ENCODE measurements at regions not wholly inside any gene's neighbourhood (a gene's known extent, or its start where the extent isn't known, plus 50 kb on each side); places are given as distances from the start of the nearest gene placed in this dataset.
"Not testable (repeated sequence)": the region's sequence is repeated elsewhere in the genome, so short reads cannot be mapped to it uniquely, and the experiment has no call there.

- peak; percentile 76 for DNase-seq
These were observed 53.1 kb upstream of the HMCN1 start for GRCh38 chr1:185681034-185681633.

DNA sequence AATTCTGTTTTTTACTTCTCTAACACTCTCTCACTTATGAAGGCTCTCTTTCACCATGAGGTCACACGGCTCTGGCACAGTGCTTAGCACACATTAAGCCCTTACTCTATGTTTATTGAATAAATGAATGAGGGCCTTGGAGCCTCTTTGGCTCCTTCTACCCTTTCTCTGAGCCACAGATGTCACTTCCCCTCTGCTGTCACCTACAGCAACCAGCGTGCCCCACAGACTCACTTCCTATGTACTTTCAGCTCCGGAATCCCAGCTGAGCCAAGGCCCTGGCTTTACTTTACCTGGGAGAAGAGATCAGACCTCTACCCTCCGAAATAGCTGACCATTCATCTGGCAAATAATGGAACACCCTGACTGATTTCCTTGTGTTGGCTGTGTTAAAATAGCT lies 53.7 kb upstream of the HMCN1 start:
- DNase-seq: no peak

- no peak for DNase-seq
These were observed 55.0 kb upstream of the HMCN1 start for GRCh38 chr1:185679220-185679619.

DNA sequence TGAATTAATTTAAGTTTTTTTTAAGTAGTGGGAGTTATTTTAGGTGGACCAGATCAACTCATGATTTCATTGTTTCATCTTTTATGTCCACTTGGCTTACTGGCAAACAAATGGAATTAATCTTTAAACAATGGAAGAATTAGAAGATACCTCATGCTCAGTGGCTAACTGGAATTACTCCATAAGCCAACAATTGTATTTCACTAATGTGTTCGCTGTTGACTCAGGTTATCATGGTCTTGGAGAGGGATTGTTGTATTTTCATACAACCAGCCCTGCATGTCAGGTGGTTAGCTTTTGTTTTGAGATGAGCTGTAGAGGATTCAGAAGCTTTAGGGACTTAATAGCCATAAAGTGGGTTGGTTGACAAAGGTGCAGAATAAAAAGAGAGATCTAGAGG lies 57.2 kb upstream of the HMCN1 start:
- DNase-seq: no peak

GRCh38 chr1:185674201-185674600 lies 60.0 kb upstream of the HMCN1 start:
- peak; percentile 90 for DNase-seq

GRCh38 chr1:185672719-185673360 lies 61.4 kb upstream of the HMCN1 start:
- no peak for DNase-seq

GRCh38 chr1:185670187-185670627 lies 64.0 kb upstream of the HMCN1 start:
- peak; percentile 65 for DNase-seq

- no peak for DNase-seq
These were observed 66.2 kb upstream of the HMCN1 start for GRCh38 chr1:185668013-185668412.

DNA sequence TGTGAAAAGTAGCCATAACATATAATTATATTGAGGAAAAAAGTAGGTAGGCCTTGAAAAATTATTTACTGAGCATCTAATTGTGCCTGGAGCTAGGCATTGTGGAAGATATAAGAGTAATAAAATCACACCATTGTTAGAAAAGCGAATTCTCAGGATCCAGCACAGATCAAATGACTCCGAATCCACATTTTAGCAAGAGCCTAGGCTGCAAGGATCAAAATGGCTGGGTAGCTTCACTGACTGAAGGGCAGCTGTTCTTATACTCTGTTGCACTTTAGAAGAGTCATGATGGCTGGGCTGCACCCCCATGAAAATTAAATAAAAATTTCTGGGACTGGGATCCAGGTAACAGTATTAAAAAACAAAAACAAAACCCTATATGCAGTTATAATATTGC lies 67.6 kb upstream of the HMCN1 start:
- DNase-seq: no peak

GRCh38 chr1:185663771-185664296 lies 70.4 kb upstream of the HMCN1 start:
- DNase-seq: no peak

DNA sequence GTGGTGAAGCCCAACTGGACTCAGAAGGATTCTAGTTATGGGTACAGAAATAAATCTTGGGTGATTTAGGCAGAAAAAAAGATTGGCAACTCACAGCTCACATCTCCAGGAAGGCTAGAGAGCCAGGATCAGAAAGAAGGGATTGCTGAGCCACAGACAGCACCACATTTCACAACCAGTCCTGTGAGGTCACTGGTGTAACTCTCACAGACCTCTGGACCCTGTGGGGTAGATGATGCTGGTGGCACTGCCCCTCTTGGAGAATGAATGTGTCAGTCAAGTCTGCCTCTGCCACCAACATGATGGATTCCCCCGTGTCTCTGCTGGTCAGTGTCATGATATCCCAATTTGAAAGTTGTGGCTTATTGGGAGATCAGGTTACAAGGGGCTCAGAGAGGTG lies 70.9 kb upstream of the HMCN1 start:
- DNase-seq: no peak

- DNase-seq: no peak
These were observed 72.2 kb upstream of the HMCN1 start for GRCh38 chr1:185661971-185662370.

GRCh38 chr1:185656663-185657062 lies 77.5 kb upstream of the HMCN1 start:
- peak; percentile 10 for DNase-seq

DNA sequence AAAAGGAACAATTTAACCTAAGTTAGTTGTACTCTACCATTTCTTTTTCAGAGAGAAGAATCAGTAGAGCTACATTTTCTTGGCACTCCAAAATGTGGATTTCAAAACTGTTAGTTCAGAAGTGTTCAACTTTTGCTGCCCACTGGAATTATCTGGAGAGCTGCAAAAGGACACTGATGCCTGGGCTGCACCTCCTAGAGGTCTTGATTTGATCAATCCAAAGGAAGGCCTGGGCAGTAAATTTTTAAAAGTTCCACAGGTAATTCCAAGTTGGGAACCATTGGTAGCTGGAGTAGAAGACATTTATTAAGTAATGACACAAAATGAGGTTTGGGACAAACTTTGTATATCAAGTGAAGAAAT lies 79.3 kb upstream of the HMCN1 start:
- no peak for DNase-seq

DNA sequence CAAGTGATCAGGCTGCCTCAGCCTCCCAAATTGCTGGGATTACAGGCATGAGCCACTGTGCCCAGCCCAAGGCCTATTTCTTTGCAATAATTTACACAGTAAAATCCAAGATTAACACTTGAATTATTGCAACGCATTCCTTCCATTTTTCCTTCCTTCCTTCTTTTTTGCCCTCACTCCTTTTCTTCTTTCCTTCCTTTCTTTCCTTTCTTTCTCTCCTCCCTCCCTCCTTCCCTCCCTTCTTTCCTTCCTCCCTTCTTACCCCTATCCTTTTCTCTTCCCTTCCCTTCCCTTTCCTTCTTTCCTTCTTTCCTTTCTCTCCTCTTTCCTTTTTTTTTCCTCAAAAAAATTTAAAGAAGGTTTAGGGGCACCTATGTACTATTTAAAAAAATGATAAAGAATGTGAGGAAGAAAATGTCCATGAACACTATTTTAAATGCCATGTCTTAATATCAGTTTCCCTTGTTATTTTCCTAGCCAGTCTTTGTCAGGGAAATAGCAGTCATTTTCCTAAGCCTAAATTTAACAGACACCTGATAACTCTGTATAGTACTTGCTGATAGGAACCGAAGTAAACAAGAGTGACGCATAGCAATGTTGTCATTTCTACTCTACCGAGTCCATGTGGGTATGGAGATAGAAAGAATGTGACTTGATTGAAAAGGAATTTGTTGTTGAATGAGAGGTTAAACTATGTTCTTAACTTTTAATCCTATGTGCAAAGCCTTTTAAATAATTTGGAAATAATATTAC lies 79.8 kb upstream of the HMCN1 start:
- peak; percentile 7 for DNase-seq

DNA sequence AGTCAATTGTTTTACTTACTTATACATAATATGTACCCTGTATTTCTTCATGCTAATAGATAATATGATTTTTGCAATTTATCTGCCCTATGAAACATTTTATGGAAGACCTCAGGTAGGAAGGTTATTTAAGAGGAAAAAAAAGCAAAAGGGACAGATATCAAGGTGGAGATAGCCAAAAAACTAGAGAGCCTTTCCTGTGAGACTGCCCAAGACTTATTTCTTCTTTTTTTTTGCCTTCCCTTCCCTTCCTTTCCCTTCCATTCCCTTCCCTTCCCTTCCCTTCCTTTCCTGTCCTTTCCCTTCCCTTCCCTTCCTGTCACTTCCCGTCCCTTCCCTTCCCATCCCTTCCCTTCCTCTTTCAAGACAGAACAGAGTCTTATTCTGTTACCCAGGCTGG lies 80.6 kb upstream of the HMCN1 start:
- no peak for DNase-seq

- peak; percentile 55 for DNase-seq
These were observed 81.8 kb upstream of the HMCN1 start for GRCh38 chr1:185652348-185652747.

GRCh38 chr1:185650602-185651230 lies 83.5 kb upstream of the HMCN1 start:
- peak; percentile 68 for DNase-seq

GRCh38 chr1:185648858-185649589 lies 85.2 kb upstream of the HMCN1 start:
- no peak for DNase-seq

GRCh38 chr1:185647597-185648267 lies 86.5 kb upstream of the HMCN1 start:
- not testable (repeated sequence) for DNase-seq

GRCh38 chr1:185646202-185646683 lies 87.9 kb upstream of the HMCN1 start:
- DNase-seq: peak; percentile 33

- no peak for DNase-seq
These were observed 88.5 kb upstream of the HMCN1 start for GRCh38 chr1:185645686-185646085.

Measured in DMS53 (cell line).